Neural progenitor cell (in vitro differentiated cells): ENCODE measurements at regions not wholly inside any gene's neighbourhood (a gene's known extent, or its start where the extent isn't known, plus 50 kb on each side); places are given as distances from the start of the nearest gene placed in this dataset.

Experiments used
- DNase-seq: peaks from one replicate; pipeline ENCODE4 v3.0.0-alpha.2; 2016; ENCODE audit warnings: low spot score
- H2AFZ ChIP-seq: fragments of 200-600 bp; sonication (generic); replicated peaks from 2 replicates; pipeline ENCODE4 v1.6.1; 2016; ENCODE audit warnings: antibody characterized with exemption
- H3F3A ChIP-seq: fragments of 200-600 bp; sonication (generic); 2 replicates; pipeline ENCODE4 v1.6.1; 2016; ENCODE audit warnings: antibody characterized with exemption, low read depth
- H3K27ac ChIP-seq: fragments of 200-600 bp; sonication (generic); 2 replicates; pipeline ENCODE4 v1.5.1; 2016; ENCODE audit warnings: mild to moderate bottlenecking
- H3K27me3 ChIP-seq: fragments of 200-600 bp; sonication (generic); 2 replicates; pipeline ENCODE4 v1.6.1; 2016; ENCODE audit warnings: mild to moderate bottlenecking, moderate library complexity
- H3K36me3 ChIP-seq: fragments of 200-600 bp; sonication (generic); 2 replicates; pipeline ENCODE4 v1.5.1; 2016
- H3K4me1 ChIP-seq: fragments of 200-600 bp; sonication (generic); 2 replicates; pipeline ENCODE4 v1.6.1; 2016; ENCODE audit warnings: mixed run types
- H3K4me2 ChIP-seq: fragments of 200-600 bp; sonication (generic); 2 replicates; pipeline ENCODE4 v1.6.1; 2016
- H3K4me3 ChIP-seq: fragments of 200-600 bp; sonication (generic); 2 replicates; pipeline ENCODE4 v1.5.1; 2016
- H3K79me2 ChIP-seq: fragments of 200-600 bp; sonication (generic); 2 replicates; pipeline ENCODE4 v1.6.1; 2016; ENCODE audit warnings: low read depth
- H3K9ac ChIP-seq: fragments of 200-600 bp; sonication (generic); 2 replicates; pipeline ENCODE4 v1.6.1; 2016
- H3K9me3 ChIP-seq: fragments of 200-600 bp; sonication (generic); 2 replicates; pipeline ENCODE4 v1.5.1; 2016; ENCODE audit warnings: low read depth
- H4K20me1 ChIP-seq: fragments of 200-600 bp; sonication (generic); 2 replicates; pipeline ENCODE4 v1.6.1; 2016; ENCODE audit warnings: low read depth
- H3K27ac Mint-ChIP-seq: 3 replicates; pipeline ENCODE4 v1.8.0; 2021; ENCODE audit warnings: mixed read lengths
- H3K27me3 Mint-ChIP-seq: 2 replicates; pipeline ENCODE4 v1.8.0; 2022; ENCODE audit warnings: low read depth, mild to moderate bottlenecking, inconsistent platforms, moderate library complexity, mixed read lengths; ENCODE audit not compliant: insufficient read depth
- H3K36me3 Mint-ChIP-seq: 3 replicates; pipeline ENCODE4 v1.8.0; 2021; ENCODE audit warnings: mixed read lengths
- H3K4me1 Mint-ChIP-seq: 3 replicates; pipeline ENCODE4 v1.8.0; 2021; ENCODE audit warnings: mixed read lengths
- H3K4me3 Mint-ChIP-seq: 3 replicates; pipeline ENCODE4 v1.8.0; 2021; ENCODE audit warnings: mild to moderate bottlenecking, moderate library complexity, mixed read lengths
- H3K9me3 Mint-ChIP-seq: 3 replicates; pipeline ENCODE4 v1.8.0; 2020; ENCODE audit warnings: mixed read lengths
- EZH2 ChIP-seq: fragments of 200-600 bp; sonication (generic); IDR thresholded peaks from 2 replicates; pipeline ENCODE4 v1.6.1; 2017; ENCODE audit warnings: antibody characterized with exemption, mild to moderate bottlenecking, moderate library complexity
- EZH2phosphoT487 ChIP-seq: fragments of 200-600 bp; sonication (generic); IDR thresholded peaks from 2 replicates; pipeline ENCODE4 v1.6.1; 2017; ENCODE audit warnings: antibody characterized with exemption
- TF ChIP-seq, protein P1 (sequence below): fragments of 200-600 bp; sonication (generic); IDR thresholded peaks from 2 replicates; pipeline ENCODE4 v1.5.1; 2017; ENCODE audit warnings: antibody characterized with exemption, mild to moderate bottlenecking

DNA sequence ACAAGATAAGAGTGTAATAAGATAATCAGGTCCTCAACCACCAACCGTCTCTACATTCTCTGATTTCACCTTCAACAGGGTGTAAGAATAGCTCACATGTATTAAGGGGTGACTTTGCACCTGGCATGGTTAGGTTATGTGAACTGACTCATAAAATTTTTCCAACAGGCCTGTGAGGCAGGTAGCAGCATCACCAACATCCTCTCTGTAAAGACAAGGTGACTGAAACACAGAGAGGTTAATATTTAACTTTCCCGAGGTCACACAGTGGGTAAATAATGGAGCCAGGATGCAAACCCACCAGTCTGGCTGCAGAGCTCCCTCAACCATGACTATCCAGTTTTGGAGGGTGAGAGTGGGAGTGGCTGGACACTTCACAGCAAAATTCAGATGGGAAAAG, 317.2 kb downstream of the C16orf95 start:
- Mint-ChIP-seq H3K9me3 (peaks cover 8% of the 10 kb centered on the region), H3K27me3 (peaks cover 5% of the 10 kb centered on the region), H3K27ac (no peak overlapping the region), H3K4me1 (peaks cover 8% of the 10 kb centered on the region), H3K36me3 (no peaks in the 10 kb centered on the region), H3K4me3 (no peak overlapping the region)
- no peaks in the 10 kb centered on the region for H3F3A ChIP-seq
- no peaks in the 10 kb centered on the region for H3K27me3 ChIP-seq
- no peak overlapping the region for H3K9ac ChIP-seq
- H3K4me2 ChIP-seq: no peak overlapping the region
- DNase-seq: no peak
- no peak overlapping the region for H3K4me3 ChIP-seq
- no peaks in the 10 kb centered on the region for H3K9me3 ChIP-seq
- H4K20me1 ChIP-seq: no peaks in the 10 kb centered on the region
- TF ChIP-seq EZH2 (no peak), EZH2phosphoT487 (no peak)
- TF ChIP-seq, protein P1, sequence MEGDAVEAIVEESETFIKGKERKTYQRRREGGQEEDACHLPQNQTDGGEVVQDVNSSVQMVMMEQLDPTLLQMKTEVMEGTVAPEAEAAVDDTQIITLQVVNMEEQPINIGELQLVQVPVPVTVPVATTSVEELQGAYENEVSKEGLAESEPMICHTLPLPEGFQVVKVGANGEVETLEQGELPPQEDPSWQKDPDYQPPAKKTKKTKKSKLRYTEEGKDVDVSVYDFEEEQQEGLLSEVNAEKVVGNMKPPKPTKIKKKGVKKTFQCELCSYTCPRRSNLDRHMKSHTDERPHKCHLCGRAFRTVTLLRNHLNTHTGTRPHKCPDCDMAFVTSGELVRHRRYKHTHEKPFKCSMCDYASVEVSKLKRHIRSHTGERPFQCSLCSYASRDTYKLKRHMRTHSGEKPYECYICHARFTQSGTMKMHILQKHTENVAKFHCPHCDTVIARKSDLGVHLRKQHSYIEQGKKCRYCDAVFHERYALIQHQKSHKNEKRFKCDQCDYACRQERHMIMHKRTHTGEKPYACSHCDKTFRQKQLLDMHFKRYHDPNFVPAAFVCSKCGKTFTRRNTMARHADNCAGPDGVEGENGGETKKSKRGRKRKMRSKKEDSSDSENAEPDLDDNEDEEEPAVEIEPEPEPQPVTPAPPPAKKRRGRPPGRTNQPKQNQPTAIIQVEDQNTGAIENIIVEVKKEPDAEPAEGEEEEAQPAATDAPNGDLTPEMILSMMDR: no peak
- no peaks in the 10 kb centered on the region for H3K79me2 ChIP-seq
- peaks cover 4% of the 10 kb centered on the region for H3K4me1 ChIP-seq
- no peak overlapping the region for H2AFZ ChIP-seq
- no peaks in the 10 kb centered on the region for H3K36me3 ChIP-seq
- no peak overlapping the region for H3K27ac ChIP-seq

DNA sequence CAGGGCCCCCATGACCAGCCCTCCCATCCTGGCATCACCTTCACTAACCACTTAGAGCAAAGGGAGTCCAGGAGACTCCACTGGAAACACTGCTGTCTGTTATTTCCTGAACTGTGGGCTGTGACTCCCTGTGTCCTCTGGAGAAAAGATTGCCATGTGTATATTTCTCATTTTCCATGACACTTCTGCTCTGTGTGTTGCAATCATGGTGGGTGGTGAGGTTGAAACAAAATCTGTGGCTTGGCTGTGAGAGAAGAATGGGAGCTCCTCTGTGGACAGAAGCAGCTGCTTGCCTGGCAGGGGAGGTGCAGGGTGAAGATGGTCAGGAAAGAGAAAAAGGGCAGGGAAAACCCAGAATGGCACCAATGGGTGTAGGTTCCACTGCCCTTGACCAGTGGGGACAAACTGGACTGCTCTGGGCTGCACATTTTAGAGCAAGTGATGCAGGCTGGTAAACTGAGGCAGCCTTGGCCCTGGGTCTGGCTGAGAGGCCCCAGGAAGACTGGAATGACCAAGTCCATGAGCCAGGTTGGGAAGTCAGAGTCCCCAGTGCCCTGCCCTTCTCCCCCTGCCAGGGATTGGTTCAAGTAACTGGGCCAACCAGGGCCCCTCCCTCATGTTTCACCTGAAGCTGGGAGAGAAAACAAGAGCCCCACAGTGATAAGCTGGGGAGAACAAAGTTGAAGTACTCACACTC, 314.3 kb downstream of the C16orf95 start:
- no peaks in the 10 kb centered on the region for H3F3A ChIP-seq
- no peak for TF ChIP-seq EZH2
- TF ChIP-seq, protein P1: no peak
- TF ChIP-seq EZH2phosphoT487: no peak
- H3K4me1 ChIP-seq: no peaks in the 10 kb centered on the region
- no peak overlapping the region for H3K27ac Mint-ChIP-seq
- no peaks in the 10 kb centered on the region for H3K79me2 ChIP-seq
- H2AFZ ChIP-seq: no peak overlapping the region
- H3K4me3 Mint-ChIP-seq: no peak overlapping the region
- H3K36me3 Mint-ChIP-seq: no peaks in the 10 kb centered on the region
- H3K4me3 ChIP-seq: no peak overlapping the region
- peaks cover 10% of the 10 kb centered on the region for H3K27me3 Mint-ChIP-seq
- H4K20me1 ChIP-seq: no peaks in the 10 kb centered on the region
- H3K9me3 ChIP-seq: no peaks in the 10 kb centered on the region
- no peaks in the 10 kb centered on the region for H3K36me3 ChIP-seq
- DNase-seq: no peak
- H3K9me3 Mint-ChIP-seq: peaks cover 13% of the 10 kb centered on the region
- no peak overlapping the region for H3K27ac ChIP-seq
- H3K27me3 ChIP-seq: no peaks in the 10 kb centered on the region
- H3K4me1 Mint-ChIP-seq: peaks cover 6% of the 10 kb centered on the region
- H3K9ac ChIP-seq: no peak overlapping the region
- H3K4me2 ChIP-seq: no peak overlapping the region

DNA sequence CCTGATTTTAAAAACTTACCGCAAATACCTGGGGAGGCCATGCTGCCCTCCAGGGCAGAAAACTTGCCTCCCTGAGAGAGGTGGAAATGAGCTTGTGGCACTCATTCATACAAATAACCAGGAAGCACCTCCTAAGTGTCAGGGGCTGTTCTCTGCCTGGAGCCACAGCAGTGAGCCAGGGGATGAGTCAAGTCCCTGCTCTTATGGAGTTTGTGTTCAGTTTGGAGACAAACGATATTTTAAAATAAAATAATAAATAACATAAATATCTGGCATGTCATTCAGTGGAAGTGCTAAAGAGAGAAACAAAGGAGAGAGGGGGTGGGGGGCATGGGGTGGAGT, 313.8 kb downstream of the C16orf95 start:
- H2AFZ ChIP-seq: no peak overlapping the region
- H3K9ac ChIP-seq: no peak overlapping the region
- no peaks in the 10 kb centered on the region for H3F3A ChIP-seq
- H3K36me3 Mint-ChIP-seq: no peaks in the 10 kb centered on the region
- peaks cover 13% of the 10 kb centered on the region for H3K9me3 Mint-ChIP-seq
- DNase-seq: no peak
- no peak overlapping the region for H3K27ac Mint-ChIP-seq
- H3K4me3 Mint-ChIP-seq: no peak overlapping the region
- no peaks in the 10 kb centered on the region for H3K4me1 ChIP-seq
- no peaks in the 10 kb centered on the region for H3K9me3 ChIP-seq
- no peaks in the 10 kb centered on the region for H4K20me1 ChIP-seq
- H3K4me3 ChIP-seq: no peak overlapping the region
- H3K79me2 ChIP-seq: no peaks in the 10 kb centered on the region
- peaks cover 6% of the 10 kb centered on the region for H3K4me1 Mint-ChIP-seq
- no peak overlapping the region for H3K27ac ChIP-seq
- no peaks in the 10 kb centered on the region for H3K27me3 ChIP-seq
- no peak for TF ChIP-seq EZH2phosphoT487
- TF ChIP-seq EZH2: no peak
- H3K36me3 ChIP-seq: no peaks in the 10 kb centered on the region
- H3K4me2 ChIP-seq: no peak overlapping the region
- peaks cover 10% of the 10 kb centered on the region for H3K27me3 Mint-ChIP-seq

DNA sequence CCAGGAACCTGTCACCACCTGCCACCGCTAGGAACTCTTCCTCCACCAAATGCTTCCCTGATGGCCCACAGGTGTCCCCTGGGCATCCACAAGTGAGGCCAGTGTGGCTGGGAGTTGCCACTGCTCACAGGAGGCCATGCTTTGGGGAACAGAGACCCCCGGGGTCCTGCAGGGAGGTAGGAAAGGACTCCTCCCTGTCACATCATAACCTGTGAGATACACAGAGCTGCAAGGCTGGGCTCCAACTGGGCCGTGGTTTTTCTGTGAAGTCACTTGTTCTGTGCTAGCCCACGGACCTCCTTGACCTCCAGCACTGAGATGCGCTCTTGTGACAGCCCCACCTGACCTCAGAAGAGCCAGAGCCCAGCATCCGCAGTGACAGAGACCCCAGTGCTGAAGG, 311.2 kb downstream of the C16orf95 start:
- Histone ChIP-seq H3K27me3 (no peaks in the 10 kb centered on the region), H3F3A (no peaks in the 10 kb centered on the region), H3K4me2 (no peak overlapping the region), H4K20me1 (no peaks in the 10 kb centered on the region), H3K9me3 (no peaks in the 10 kb centered on the region), H3K36me3 (no peaks in the 10 kb centered on the region), H2AFZ (no peak overlapping the region), H3K4me3 (no peak overlapping the region), H3K4me1 (no peaks in the 10 kb centered on the region), H3K27ac (no peak overlapping the region), H3K79me2 (no peaks in the 10 kb centered on the region), H3K9ac (no peak overlapping the region)
- H3K4me3 Mint-ChIP-seq: no peak overlapping the region
- H3K27ac Mint-ChIP-seq: no peak overlapping the region
- TF ChIP-seq EZH2 (no peak), EZH2phosphoT487 (no peak)
- TF ChIP-seq, protein P1: no peak
- DNase-seq: no peak
- H3K36me3 Mint-ChIP-seq: no peaks in the 10 kb centered on the region
- H3K9me3 Mint-ChIP-seq: peaks cover 9% of the 10 kb centered on the region
- peaks cover 7% of the 10 kb centered on the region for H3K27me3 Mint-ChIP-seq
- peaks cover 6% of the 10 kb centered on the region for H3K4me1 Mint-ChIP-seq
